ENCODE measurements at regions not wholly inside any gene's neighbourhood (a gene's known extent, or its start where the extent isn't known, plus 50 kb on each side); places are given as distances from the start of the nearest gene placed in this dataset.
"Not testable (repeated sequence)": the region's sequence is repeated elsewhere in the genome, so short reads cannot be mapped to it uniquely, and the experiment has no call there.

DNA sequence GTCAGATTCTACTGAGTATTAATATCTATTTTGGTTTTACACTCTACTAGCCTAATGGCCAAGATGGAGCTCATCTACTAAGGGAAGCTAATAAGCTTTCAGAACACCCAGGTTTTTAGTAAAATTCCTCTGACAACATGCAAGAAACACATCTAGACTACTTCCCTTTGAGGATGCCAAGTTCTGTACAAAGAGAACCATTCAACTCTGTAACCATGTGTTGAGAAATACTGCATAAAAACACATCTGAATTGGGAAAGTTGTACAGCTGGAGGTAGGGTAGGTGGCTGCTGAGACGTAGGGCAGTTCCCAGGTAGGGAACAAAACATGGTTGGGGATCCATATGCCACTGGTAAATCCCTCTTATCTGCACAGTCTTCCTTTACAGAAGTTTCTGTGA is 66.2 kb downstream of the SC5D start:
- Histone ChIP-seq H3K4me1 (ENCODE audit: insufficient read depth, low read length) (peaks cover 10% of the 10 kb centered on the region), H3K27me3 (ENCODE audit: insufficient read depth, low read length) (no peaks in the 10 kb centered on the region), H3K9me3 (ENCODE audit: low read depth, low read length) (no peaks in the 10 kb centered on the region), H3K4me3 (ENCODE audit: low read length) (no peak overlapping the region)

DNA sequence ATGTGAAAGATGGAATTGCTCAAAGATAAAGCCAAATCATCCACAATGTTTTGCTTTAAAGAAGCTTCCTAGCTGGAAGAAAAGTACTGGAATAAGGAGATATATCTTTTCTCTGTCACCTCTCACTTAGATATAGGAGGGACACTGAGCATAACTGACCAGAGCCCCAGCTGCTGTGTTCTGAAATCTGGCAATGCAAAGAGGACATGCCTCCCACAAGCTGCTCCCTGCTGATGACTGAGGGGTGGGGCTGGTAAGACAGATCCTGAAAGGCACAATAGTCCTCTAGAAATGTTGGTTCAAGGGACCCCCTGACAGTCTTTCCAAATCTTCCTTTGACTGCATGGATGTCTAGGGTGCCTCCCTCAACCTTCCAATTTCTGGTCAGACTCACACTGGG is 67.0 kb downstream of the SC5D start:
- Histone ChIP-seq H3K4me3 (ENCODE audit: low read length) (no peak overlapping the region), H3K4me1 (ENCODE audit: insufficient read depth, low read length) (peaks cover 10% of the 10 kb centered on the region), H3K27me3 (ENCODE audit: insufficient read depth, low read length) (no peaks in the 10 kb centered on the region), H3K9me3 (ENCODE audit: low read depth, low read length) (no peaks in the 10 kb centered on the region)

DNA sequence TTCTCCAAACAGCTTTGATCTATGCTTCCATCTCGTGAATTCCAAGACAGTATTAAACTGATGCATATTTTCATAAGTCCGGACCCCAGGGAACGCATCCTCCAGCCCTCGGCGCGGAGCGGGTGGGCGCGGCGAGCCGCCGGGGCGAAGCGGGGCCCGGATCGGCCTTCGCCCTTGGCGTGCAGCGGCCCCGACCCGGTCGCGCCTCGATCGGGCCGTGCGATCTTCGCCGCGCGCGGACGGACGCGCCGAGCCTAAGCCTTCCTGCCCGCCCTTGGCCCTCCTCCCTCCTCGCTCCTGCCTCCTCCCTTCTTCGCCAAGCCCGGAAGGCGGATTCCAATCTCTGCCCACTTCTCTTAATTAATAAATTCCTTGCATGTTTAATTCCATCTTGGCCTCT is 70.4 kb downstream of the SC5D start:
- H3K4me3 ChIP-seq (ENCODE audit: low read length); H3K27me3 ChIP-seq (ENCODE audit: insufficient read depth, low read length); H3K9me3 ChIP-seq (ENCODE audit: low read depth, low read length): not testable (repeated sequence)
- peaks cover 23% of the 10 kb centered on the region for H3K4me1 ChIP-seq (ENCODE audit: insufficient read depth, low read length)

DNA sequence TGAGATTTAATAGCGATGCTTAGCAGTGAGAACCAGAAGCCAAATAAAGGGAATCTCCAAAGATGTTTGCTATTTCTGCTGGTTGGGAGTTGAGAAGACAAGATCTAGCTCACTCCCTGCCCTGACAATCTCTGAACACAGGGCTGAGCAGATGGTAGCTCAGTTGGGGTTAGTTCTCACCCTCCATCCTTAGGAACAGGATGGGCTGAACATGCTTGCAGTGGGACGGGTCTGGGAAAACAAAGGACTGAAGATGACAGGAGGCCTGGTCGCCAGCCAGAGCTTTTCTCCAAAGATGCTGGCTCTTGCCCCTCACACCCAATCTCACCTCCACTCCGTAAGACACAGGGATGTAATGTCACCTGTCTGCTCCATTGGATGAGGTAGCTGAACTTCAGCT is 72.7 kb downstream of the SC5D start:
- no peaks in the 10 kb centered on the region for H3K9me3 ChIP-seq (ENCODE audit: low read depth, low read length)
- H3K4me3 ChIP-seq (ENCODE audit: low read length): no peak overlapping the region
- H3K27me3 ChIP-seq (ENCODE audit: insufficient read depth, low read length): no peaks in the 10 kb centered on the region
- H3K4me1 ChIP-seq (ENCODE audit: insufficient read depth, low read length): peaks cover 22% of the 10 kb centered on the region

DNA sequence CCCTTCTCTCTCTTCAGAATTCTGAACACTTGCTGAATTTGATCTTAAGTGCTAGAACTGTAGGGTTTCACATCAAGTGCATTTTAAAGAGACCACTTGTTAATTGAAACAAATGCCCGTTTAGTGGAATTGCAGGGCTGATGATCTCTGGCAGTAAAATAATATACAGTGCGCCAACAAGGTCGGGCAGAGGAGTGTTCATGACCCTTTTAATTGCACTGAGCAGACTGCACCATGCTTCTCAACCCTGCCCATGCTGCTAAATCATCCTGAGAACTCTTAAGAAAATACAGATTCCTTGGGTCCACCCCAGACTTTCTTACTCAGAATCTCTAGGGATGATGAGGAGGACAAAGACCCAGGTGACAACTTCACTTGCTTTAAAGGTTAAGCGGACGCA is 73.5 kb downstream of the SC5D start:
- Histone ChIP-seq H3K4me1 (ENCODE audit: insufficient read depth, low read length) (peaks cover 22% of the 10 kb centered on the region), H3K4me3 (ENCODE audit: low read length) (no peak overlapping the region), H3K9me3 (ENCODE audit: low read depth, low read length) (no peaks in the 10 kb centered on the region), H3K27me3 (ENCODE audit: insufficient read depth, low read length) (no peaks in the 10 kb centered on the region)

DNA sequence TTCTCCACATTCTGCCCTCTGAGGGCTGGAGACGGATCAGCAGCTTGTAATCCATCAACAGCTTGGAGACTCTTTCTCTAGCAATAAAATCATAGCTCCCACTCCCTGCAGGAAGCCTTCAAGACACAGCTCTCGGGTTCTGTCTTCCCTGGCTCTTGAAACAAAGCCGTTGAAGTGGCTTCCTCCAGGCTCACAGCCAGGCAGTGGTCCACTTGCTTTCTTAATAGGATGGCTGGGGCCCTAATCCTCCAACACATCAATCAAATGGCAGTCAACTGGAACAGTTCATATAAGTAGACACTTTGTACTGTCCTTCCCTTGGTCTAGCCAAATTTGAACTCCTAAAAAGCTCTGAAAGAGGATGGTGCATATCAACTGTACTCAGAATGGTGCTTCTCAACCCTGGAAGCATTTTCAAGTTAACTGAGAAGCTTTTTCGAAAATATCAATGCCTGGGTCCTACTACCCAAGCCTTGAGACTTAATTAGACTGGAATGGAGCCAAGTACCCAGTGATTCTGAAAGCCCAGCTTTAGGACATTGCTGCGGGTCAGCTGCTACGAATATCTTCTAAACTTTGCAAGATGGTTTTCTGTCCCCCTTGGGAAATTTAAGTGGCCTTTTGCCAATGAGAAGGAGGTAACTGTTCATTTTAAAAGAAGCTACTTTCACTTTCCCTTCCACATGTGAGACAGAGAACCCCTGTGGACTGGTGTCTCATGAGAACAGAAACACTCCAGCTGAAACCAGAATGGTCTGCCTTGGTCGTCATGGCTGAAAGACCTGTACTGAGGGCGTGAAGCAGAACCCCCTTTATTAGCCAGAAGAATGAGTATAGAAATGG is 74.7 kb downstream of the SC5D start:
- Histone ChIP-seq H3K4me1 (ENCODE audit: insufficient read depth, low read length) (peaks cover 24% of the 10 kb centered on the region), H3K9me3 (ENCODE audit: low read depth, low read length) (no peaks in the 10 kb centered on the region), H3K4me3 (ENCODE audit: low read length) (no peak overlapping the region), H3K27me3 (ENCODE audit: insufficient read depth, low read length) (no peaks in the 10 kb centered on the region)

DNA sequence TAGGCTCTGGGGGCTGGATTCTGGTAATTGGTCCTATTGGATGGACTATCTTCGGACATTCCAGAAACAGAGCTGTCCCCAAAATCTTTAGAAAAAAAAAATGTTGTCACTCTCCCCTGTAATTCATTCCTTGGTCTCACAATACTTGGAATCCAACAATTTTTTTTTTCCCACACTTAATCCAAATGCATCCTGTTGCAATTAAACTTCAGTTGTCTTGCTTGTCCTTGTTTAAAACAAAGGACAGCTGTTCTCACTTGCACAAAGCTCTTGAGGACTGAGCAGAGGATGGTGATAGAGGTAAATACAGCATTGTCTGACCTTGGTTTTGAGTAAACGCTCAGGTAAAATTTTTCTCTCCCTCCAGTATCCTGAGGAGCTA is 75.3 kb downstream of the SC5D start:
- no peaks in the 10 kb centered on the region for H3K9me3 ChIP-seq (ENCODE audit: low read depth, low read length)
- H3K27me3 ChIP-seq (ENCODE audit: insufficient read depth, low read length): no peaks in the 10 kb centered on the region
- no peak overlapping the region for H3K4me3 ChIP-seq (ENCODE audit: low read length)
- peaks cover 30% of the 10 kb centered on the region for H3K4me1 ChIP-seq (ENCODE audit: insufficient read depth, low read length)

DNA sequence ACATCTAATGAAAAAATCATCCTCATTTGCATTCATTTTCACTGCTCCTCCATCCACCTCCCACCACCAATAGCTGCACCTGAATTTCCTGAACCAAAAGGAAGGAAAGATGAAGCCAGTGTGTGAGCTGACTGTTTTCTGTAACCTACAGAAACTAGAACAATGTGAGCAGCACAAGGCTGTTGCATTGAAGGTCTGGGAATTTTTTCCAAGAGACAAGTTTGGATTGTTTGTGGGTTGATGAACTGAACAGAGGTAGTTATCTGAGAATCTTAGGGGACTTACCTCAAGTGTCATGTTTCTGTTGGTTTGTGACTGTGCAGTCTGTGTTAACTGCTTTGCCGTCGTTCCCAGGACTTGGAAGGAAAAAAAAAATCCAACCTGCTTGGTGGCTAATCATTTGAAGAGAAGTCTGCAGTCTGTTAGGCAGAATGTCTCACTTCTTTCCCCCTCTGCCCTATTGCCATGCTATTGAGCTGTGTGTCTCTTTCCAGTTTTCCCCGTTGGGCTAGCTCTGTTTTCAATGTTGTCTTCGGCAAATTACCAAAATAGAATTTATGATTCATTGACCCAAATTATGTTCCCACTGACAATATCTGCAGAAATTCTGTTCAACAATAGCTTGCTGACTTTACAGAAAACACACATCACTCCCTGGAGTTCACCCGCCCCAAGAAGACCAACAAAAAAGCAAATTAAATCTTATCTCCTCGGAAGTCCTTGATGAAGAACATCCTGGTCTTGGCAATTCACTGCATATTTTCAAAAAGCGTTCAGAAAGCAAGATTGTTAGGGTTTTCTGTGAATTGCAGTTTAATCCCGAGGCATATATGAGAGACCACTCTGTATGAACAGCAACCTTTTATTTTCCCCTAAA is 76.0 kb downstream of the SC5D start:
- H3K27me3 ChIP-seq (ENCODE audit: insufficient read depth, low read length): no peaks in the 10 kb centered on the region
- H3K9me3 ChIP-seq (ENCODE audit: low read depth, low read length): no peaks in the 10 kb centered on the region
- H3K4me3 ChIP-seq (ENCODE audit: low read length): no peak overlapping the region
- H3K4me1 ChIP-seq (ENCODE audit: insufficient read depth, low read length): peaks cover 38% of the 10 kb centered on the region

DNA sequence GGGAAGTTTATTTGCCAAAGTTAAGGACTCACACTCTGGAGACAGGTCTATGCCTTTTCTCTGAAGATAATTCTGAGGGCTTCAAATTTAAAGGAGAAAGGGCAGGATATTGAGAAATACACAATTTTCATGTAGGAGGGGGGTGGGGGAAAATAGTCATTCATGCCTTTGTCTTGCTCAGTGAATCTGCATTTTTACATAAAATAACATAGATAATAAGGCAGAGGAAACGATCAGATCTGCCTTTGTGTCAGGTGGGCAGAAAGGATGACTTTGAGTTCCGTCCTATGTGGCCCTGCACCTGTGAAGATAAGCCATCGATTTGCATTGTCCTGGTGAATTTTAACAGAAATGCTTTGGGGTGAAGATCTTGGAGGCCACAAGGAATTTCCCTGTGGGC is 76.8 kb downstream of the SC5D start:
- H3K4me3 ChIP-seq (ENCODE audit: low read length): no peak overlapping the region
- H3K9me3 ChIP-seq (ENCODE audit: low read depth, low read length): no peaks in the 10 kb centered on the region
- peaks cover 46% of the 10 kb centered on the region for H3K4me1 ChIP-seq (ENCODE audit: insufficient read depth, low read length)
- H3K27me3 ChIP-seq (ENCODE audit: insufficient read depth, low read length): no peaks in the 10 kb centered on the region

DNA sequence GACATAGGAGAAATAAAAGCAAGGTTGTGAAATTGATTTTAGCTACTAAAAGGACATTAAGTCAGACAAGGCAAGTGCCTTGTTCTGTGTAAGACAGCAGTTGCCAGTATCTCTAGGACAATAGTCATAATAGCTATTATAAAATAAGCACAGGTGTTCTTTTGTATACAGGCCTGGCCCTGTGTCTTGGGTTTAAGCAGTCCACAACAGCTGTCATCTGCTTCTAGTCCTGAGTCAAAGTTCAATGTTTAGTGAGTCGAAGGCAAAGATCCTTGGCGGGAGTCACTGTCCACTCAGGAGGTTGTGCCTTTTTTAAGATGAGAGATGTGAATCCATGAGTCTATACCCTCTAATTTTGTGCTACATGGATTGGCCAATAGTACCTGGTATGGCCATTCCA is 79.5 kb downstream of the SC5D start:
- no peaks in the 10 kb centered on the region for H3K27me3 ChIP-seq (ENCODE audit: insufficient read depth, low read length)
- H3K9me3 ChIP-seq (ENCODE audit: low read depth, low read length): no peaks in the 10 kb centered on the region
- H3K4me3 ChIP-seq (ENCODE audit: low read length): no peak overlapping the region
- peaks cover 65% of the 10 kb centered on the region for H3K4me1 ChIP-seq (ENCODE audit: insufficient read depth, low read length)

DNA sequence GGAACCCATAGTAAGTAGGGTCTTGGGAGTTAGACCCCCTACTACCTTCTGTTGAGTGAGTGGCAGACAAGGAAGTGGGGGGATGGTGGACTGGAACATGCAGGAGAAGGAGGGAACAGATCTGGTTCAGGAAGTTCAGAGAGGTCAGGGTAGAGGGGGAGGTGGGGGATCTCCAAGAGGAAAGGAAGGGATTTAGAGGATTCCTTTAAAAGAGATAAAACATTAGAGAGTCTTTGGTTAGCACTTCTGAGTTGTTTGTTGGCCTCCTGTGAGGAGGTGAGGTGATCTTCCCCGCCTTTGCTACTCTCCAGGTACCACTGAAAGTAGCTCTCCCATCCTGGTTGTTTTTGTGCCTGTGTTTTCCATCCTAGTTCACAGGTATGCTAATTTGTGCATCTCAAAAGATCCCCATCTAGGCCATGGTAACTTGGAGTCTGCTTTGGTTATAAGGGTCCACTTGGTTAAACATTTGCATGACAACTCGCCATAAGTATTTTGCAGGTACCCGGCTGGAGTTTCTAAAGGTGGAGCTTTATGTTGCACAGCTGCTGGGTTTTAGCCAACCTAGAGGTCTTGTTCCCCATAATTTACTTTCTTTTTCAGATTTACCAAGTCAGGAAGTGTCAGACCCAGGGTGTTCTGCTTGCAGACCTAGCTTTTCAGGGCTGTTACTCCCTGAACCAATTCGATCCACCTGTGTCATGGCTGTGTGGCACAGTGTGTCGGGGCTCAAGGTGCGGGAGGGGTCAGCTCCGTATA is 79.3 kb upstream of the SORL1 start:
- Histone ChIP-seq H3K9me3 (ENCODE audit: low read depth, low read length) (no peaks in the 10 kb centered on the region), H3K27me3 (ENCODE audit: insufficient read depth, low read length) (no peaks in the 10 kb centered on the region), H3K4me1 (ENCODE audit: insufficient read depth, low read length) (peaks cover 57% of the 10 kb centered on the region), H3K4me3 (ENCODE audit: low read length) (no peak overlapping the region)

DNA sequence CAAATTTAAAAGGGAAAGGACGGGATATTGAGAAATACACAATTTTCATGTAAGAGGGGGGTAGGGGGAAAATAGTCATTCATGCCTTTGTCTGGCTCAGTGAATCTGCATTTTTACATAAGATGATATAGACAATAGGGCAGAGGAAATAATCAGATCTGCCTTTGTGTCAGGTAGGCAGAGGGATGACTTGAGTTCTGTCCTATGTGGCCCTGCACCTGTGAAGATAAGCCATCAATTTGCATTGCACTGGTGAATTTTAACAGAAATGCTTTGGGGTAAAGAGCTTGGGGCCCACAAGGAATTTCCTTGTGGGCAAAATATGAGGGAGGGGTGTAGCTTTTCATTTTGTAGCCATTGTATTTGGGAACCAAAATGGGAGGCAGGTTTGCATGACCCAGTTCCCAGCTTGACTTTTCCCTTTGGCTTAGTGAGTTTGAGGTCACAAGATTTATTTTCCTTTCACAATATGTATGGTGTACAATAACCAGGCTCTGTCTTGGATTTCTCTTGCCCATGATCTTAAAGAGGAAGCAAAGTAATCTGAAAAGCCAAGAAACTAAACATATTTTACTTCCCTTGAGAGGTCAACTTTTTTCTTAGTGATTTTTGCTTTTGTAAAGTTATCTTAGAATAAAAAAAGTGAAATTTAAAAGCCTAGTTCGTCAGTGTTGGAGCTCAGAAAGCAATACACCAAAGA is 77.7 kb upstream of the SORL1 start:
- Histone ChIP-seq H3K27me3 (ENCODE audit: insufficient read depth, low read length) (no peaks in the 10 kb centered on the region), H3K4me3 (ENCODE audit: low read length) (no peak overlapping the region), H3K4me1 (ENCODE audit: insufficient read depth, low read length) (peaks cover 60% of the 10 kb centered on the region), H3K9me3 (ENCODE audit: low read depth, low read length) (no peaks in the 10 kb centered on the region)

DNA sequence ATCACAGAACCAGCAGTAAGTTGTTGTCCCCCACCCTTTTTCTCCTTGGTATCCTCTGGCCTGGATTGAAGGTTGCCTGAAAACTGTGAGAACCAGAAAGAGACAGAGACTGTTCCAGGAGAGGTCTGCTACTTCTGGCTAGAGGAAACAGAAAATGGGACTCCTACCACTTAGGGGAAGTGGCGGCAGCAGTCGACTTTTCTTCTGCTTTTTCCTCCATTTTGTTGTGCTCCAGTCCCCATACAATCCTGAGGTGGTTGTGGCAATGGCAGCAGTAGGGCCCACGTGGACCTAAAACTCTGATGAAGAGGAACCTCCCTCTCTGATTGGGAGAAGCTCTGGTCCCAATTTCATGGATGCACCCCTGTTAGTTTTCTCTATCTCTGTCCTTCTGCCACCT is 76.0 kb upstream of the SORL1 start:
- no peaks in the 10 kb centered on the region for H3K9me3 ChIP-seq (ENCODE audit: low read depth, low read length)
- H3K4me3 ChIP-seq (ENCODE audit: low read length): no peak overlapping the region
- peaks cover 62% of the 10 kb centered on the region for H3K4me1 ChIP-seq (ENCODE audit: insufficient read depth, low read length)
- no peaks in the 10 kb centered on the region for H3K27me3 ChIP-seq (ENCODE audit: insufficient read depth, low read length)

DNA sequence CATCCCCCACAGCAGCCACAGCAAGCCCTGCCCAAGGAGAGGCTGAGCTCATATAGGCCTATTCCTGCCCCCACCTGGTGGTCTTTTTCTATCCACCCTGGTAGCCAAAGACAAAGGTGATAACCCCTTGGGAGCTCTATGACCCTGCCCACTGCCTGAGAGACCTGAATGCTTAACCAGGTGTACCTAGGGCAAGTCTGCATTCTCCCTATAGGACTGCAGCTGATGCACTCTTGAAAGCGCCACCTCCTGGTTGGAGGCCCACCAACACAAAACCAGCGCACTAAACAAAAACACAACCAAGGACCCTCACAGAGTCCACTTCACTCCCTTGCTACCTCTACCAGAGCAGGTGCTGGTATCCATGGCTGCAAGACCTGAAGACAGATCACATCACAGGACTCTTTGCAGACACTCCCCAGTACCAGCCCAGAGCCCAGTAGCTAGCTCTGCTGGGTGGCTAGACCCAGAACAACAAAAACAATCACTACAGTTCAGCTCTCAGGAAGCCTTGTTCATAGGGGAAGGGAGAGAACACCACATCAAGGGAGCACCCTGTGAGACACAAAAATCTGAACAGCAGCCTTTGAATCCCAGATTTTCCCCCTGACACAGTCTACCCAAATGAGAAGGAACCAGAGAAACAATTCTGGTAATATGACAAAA is 72.8 kb upstream of the SORL1 start:
- H3K4me1 ChIP-seq (ENCODE audit: insufficient read depth, low read length): peaks cover 39% of the 10 kb centered on the region
- not testable (repeated sequence) for H3K27me3 ChIP-seq (ENCODE audit: insufficient read depth, low read length); H3K4me3 ChIP-seq (ENCODE audit: low read length); H3K9me3 ChIP-seq (ENCODE audit: low read depth, low read length)
